Caki2 (cell line): ENCODE measurements at regions not wholly inside any gene's neighbourhood (a gene's known extent, or its start where the extent isn't known, plus 50 kb on each side); places are given as distances from the start of the nearest gene placed in this dataset.
A peak's percentile ranks its signal among the peaks of the same experiment; 100 is the strongest.

Source experiments
- DNase-seq: peaks from one replicate; pipeline ENCODE4 v3.0.0-alpha.2; 2015; ENCODE audit warnings: low read depth
- in situ Hi-C: cut with HindIII; loops from 2 replicates; pipeline ENCODE4 v1.10.0; 2016; ENCODE audit warnings: low sequenced_read_pairs, low pct_unique_long_range_greater_than_20kb, mixed read lengths

GRCh38 chr6:92521553-92521952 lies 897.8 kb downstream of the EPHA7 start:
- no peak for DNase-seq
- in situ Hi-C loops = no loop called here

- DNase-seq = no peak
- in situ Hi-C loops = no loop called here
Measured at GRCh38 chr6:92510137-92510536, 909.2 kb downstream of the EPHA7 start.

GRCh38 chr6:92507552-92507951 lies 911.8 kb downstream of the EPHA7 start:
- in situ Hi-C loops = no loop called here
- DNase-seq = no peak

DNA sequence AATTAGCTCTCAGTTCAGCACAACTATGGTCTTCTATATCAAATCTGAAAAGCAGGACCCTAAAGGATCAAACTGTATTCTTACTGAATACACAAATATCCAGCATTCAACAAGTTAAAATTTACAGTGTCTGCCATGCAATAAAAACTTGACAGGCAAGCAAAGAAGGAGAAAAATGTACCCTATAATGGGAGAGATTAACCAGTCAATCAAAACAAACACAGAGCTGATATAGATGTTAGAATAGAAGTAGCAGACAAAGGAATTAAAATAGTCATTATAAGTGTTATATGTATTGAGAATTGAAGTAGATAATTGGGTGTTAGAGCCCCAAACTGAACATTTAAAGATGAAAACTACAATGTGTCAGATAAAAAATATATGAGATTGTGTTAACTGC lies 914.9 kb downstream of the EPHA7 start:
- in situ Hi-C loops = no loop called here
- DNase-seq = no peak

GRCh38 chr6:92497281-92497680 lies 922.1 kb downstream of the EPHA7 start:
- in situ Hi-C loops = no loop called here
- no peak for DNase-seq

DNA sequence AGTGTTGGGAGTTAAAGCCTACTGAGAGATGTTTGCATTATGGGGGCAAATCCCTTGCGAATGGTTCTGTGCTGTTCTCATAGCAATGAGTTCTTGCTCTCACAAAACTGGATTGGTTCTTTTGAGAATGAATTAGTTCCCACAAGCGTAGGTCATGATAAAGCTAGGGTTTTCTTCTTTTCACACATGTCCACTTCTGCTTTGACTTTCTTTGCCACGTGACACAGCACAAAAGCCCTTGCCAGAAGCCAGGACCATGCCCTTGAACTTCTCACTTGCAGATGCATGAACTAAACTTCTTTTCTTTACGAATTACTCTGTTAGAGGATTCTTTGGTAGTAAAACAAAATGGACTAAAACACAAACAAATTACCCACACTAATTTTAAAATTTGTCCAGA lies 922.8 kb downstream of the EPHA7 start:
- DNase-seq = no peak
- in situ Hi-C loops = no loop called here

- no peak for DNase-seq
- in situ Hi-C loops = no loop called here
Measured at GRCh38 chr6:92495242-92495641, 924.1 kb downstream of the EPHA7 start.

DNA sequence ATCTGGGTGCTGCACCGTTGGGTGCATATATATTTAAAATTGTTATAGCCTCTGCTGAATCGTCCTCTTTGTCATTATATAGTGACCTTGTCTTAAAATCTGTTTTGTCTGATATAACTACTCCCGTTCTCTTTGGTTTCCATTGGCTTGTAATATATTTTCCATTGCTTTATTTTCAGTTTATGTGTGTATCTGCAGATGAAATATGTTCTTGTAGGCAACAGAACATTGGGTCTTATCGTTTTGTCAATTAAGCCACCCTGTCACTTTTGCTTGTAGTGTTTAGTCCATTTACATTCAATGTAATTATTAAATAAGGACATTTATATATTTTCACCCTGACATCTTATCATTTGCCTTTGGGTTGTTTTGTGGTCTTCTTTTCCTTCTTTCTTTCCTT lies 933.9 kb downstream of the EPHA7 start:
- in situ Hi-C loops = no loop called here
- no peak for DNase-seq

DNA sequence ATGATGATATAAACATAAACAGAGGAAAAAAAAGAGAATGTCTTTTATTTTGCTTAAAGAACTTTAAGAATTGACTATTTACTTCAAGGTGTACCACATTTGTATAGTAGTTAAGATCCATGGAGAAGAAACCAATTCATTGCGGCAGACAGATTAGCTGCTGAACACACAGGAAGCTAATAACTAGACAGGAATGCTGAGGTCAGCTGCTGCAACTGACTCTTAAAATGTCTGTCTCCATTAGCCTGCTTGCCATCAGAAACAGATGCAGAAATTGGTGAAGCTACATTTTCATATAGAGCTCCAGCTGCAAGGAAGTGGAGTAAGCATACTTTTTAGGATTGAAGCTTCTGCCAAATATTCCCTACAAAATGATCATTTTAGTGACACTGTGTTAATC lies 939.5 kb downstream of the EPHA7 start:
- no peak for DNase-seq
- in situ Hi-C loops = no loop called here

GRCh38 chr6:92473056-92473455 lies 946.3 kb downstream of the EPHA7 start:
- in situ Hi-C loops = no loop called here
- no peak for DNase-seq

- DNase-seq = no peak
- in situ Hi-C loops = no loop called here
Measured at GRCh38 chr6:92469186-92469828, 950.1 kb downstream of the EPHA7 start.

DNA sequence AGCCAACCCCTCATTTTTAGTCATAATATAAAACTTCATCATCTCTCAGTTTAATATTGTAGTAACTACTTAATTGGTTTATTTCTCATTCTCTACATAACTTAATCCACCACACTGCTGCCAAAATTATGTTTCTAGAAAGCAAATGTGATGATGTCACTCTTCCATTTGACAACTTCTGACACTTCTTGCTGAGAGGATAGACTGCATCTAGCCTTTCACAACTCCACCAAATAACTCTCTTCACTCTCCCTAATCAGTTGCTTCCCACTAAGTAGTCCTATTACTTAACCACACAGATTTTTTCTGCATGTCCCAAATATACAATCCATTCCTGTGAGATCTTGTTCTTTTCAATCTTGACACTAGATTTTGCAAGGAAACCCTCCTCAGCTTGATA lies 951.3 kb downstream of the EPHA7 start:
- in situ Hi-C loops = no loop called here
- DNase-seq = no peak

- in situ Hi-C loops = no loop called here
Measured at GRCh38 chr6:92460133-92460532, 959.2 kb downstream of the EPHA7 start.

GRCh38 chr6:92459606-92460005 lies 959.8 kb downstream of the EPHA7 start:
- in situ Hi-C loops = no loop called here
- no peak for DNase-seq

More at GRCh38 chr6:92460133-92460532, 959.2 kb downstream of the EPHA7 start:
- DNase-seq = no peak

DNA sequence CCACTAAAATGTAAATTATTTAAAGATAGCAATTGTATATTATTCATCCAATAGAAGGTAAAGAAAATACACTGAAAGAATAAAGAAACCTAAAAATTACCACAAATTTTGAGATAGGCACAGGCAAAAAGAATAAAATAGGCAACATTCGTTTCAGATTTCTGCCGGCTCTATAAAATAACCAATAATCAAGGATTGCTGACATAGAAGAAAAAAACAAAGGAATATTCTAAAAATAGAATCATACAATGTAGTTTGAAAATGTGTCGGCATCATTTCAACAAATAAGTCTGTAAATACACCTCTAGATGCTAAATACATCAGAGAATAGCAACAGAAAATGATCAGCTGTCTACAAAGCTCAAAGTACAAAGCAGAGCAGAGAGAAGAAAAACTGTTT lies 973.3 kb downstream of the EPHA7 start:
- DNase-seq = no peak
- in situ Hi-C loops = no loop called here

DNA sequence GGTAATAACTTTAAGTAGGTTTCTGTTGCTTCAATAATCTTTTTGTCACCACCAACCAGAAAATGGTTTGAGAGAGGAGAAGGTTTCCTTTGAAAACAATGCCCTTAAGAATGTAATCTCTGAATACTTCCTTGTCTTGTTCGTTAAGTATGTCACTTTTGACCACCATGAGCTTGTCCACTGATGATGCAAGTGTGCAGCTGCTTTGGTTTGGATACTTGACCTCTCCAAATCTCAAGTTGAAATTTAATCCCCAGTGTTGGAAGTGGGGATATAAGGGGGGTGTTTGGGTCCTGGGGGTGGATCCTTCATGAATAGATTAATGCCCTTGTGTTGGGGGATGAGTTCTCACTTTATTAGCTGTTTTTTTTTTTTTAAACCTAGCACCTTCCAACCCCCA lies 985.4 kb downstream of the EPHA7 start:
- DNase-seq = no peak
- in situ Hi-C loops = no loop called here

GRCh38 chr6:92431502-92431901 lies 987.9 kb downstream of the EPHA7 start:
- no peak for DNase-seq
- in situ Hi-C loops = no loop called here

GRCh38 chr6:92428448-92428847 lies 990.9 kb downstream of the EPHA7 start:
- in situ Hi-C loops = no loop called here
- no peak for DNase-seq

GRCh38 chr6:92427453-92427852 lies 991.9 kb downstream of the EPHA7 start:
- DNase-seq = peak; percentile 47
- in situ Hi-C loops = no loop called here

GRCh38 chr6:92415656-92416055 lies 1003.7 kb downstream of the EPHA7 start:
- in situ Hi-C loops = no loop called here
- DNase-seq = no peak

- no peak for DNase-seq
- in situ Hi-C loops = no loop called here
Measured at GRCh38 chr6:92408350-92408749, 1011.0 kb downstream of the EPHA7 start.
